GM12873 (cell line): ENCODE measurements at regions not wholly inside any gene's neighbourhood (a gene's known extent, or its start where the extent isn't known, plus 50 kb on each side); places are given as distances from the start of the nearest gene placed in this dataset.

Source experiments
- CTCF ChIP-seq: IDR thresholded peaks from 2 replicates; pipeline ENCODE4 v1.5.1; 2012; ENCODE audit warnings: low read depth, mild to moderate bottlenecking, moderate library complexity, low read length, control low read depth; ENCODE audit not compliant: insufficient read depth; ENCODE audit errors: missing control alignments

GRCh38 chrX:34270434-34270833, 138.3 kb upstream of the FAM47A start:
- no peak for TF ChIP-seq CTCF

GRCh38 chrX:34238896-34239295, 106.8 kb upstream of the FAM47A start:
- no peak for TF ChIP-seq CTCF

GRCh38 chrX:34227804-34228203, 95.7 kb upstream of the FAM47A start:
- TF ChIP-seq CTCF, result no peak

- no peak for TF ChIP-seq CTCF
These were observed 91.5 kb upstream of the FAM47A start for GRCh38 chrX:34223574-34223973.

- TF ChIP-seq CTCF, result no peak
These were observed 85.9 kb upstream of the FAM47A start for GRCh38 chrX:34218063-34218462.

GRCh38 chrX:34197946-34198345, 65.8 kb upstream of the FAM47A start:
- no peak for TF ChIP-seq CTCF
